Coronary artery (tissue), 2 donors: ENCODE measurements at regions not wholly inside any gene's neighbourhood (a gene's known extent, or its start where the extent isn't known, plus 50 kb on each side); places are given as distances from the start of the nearest gene placed in this dataset.

Source experiments
- DNase-seq: peaks from one replicate; pipeline ENCODE4 v3.0.0-alpha.2; 2017; ENCODE audit warnings: low spot score
- H3K27ac ChIP-seq, 2 donors: fragments of 200-600 bp; sonication (generic); one replicate each; pipeline ENCODE4 v1.5.1; 2016 to 2019
- H3K4me3 ChIP-seq: fragments of 200-600 bp; sonication (generic); 2 replicates; pipeline ENCODE4 v1.5.1; 2016; ENCODE audit warnings: mild to moderate bottlenecking, moderate library complexity
- CTCF ChIP-seq: fragments of 200-600 bp; sonication (generic); IDR thresholded peaks from one replicate; pipeline ENCODE4 v1.5.1; 2019; ENCODE audit warnings: antibody characterized with exemption

GRCh38 chr5:58011301-58011700, 448.6 kb downstream of the PLK2 start:
- Histone ChIP-seq H3K4me3 (no peak overlapping the region), H3K27ac (no peak overlapping the region)
- DNase-seq: no peak
- no peak for TF ChIP-seq CTCF

- DNase-seq: no peak
- no peak overlapping the region for H3K4me3 ChIP-seq
- no peak overlapping the region for H3K27ac ChIP-seq
- TF ChIP-seq CTCF: no peak
Measured at GRCh38 chr5:58009754-58010153, 450.1 kb downstream of the PLK2 start.

- TF ChIP-seq CTCF: no peak
- Histone ChIP-seq H3K4me3 (no peak overlapping the region), H3K27ac (no peak overlapping the region)
- no peak for DNase-seq
Measured at GRCh38 chr5:58002323-58002722, 457.6 kb downstream of the PLK2 start.

GRCh38 chr5:57993866-57994265, 466.0 kb downstream of the PLK2 start:
- no peak for TF ChIP-seq CTCF
- Histone ChIP-seq H3K4me3 (no peak overlapping the region), H3K27ac (no peak overlapping the region)
- DNase-seq: no peak

- TF ChIP-seq CTCF: no peak
- no peak for DNase-seq
- H3K4me3 ChIP-seq: no peak overlapping the region
- H3K27ac ChIP-seq: no peak overlapping the region
Measured at GRCh38 chr5:57989378-57989777, 470.5 kb downstream of the PLK2 start.

GRCh38 chr5:57988813-57989212, 471.1 kb downstream of the PLK2 start:
- TF ChIP-seq CTCF: no peak
- no peak for DNase-seq
- Histone ChIP-seq H3K4me3 (no peak overlapping the region), H3K27ac (no peak overlapping the region)

- no peak for TF ChIP-seq CTCF
- Histone ChIP-seq H3K27ac (no peak overlapping the region), H3K4me3 (no peak overlapping the region)
- DNase-seq: no peak
Measured at GRCh38 chr5:57987552-57987951, 472.3 kb downstream of the PLK2 start.
